ENCODE measurements at regions not wholly inside any gene's neighbourhood (a gene's known extent, or its start where the extent isn't known, plus 50 kb on each side); places are given as distances from the start of the nearest gene placed in this dataset.

GRCh38 chr13:88097541-88097940 is 426.4 kb downstream of the SLITRK5 start:
- no peak for ATAC-seq (ENCODE audit: low read depth)

GRCh38 chr13:88103824-88104223 is 432.7 kb downstream of the SLITRK5 start:
- Mint-ChIP-seq H3K4me1 (no peaks in the 10 kb centered on the region), H3K36me3 (no peaks in the 10 kb centered on the region), H3K4me3 (no peak overlapping the region), H3K9me3 (peaks cover 2% of the 10 kb centered on the region), H3K27ac (no peak overlapping the region), H3K27me3 (no peaks in the 10 kb centered on the region)
- POLR2A ChIA-PET = no interaction called here
- ATAC-seq (ENCODE audit: low read depth) (no peak), DNase-seq (no peak)

More at GRCh38 chr13:88097541-88097940, 426.4 kb downstream of the SLITRK5 start:
- POLR2A ChIA-PET = no interaction called here
- Mint-ChIP-seq H3K27ac (no peak overlapping the region), H3K9me3 (peaks cover 3% of the 10 kb centered on the region), H3K27me3 (no peaks in the 10 kb centered on the region), H3K4me1 (no peaks in the 10 kb centered on the region), H3K4me3 (no peak overlapping the region), H3K36me3 (no peaks in the 10 kb centered on the region)
- no peak for DNase-seq

GRCh38 chr13:88104576-88104975 is 433.4 kb downstream of the SLITRK5 start:
- Mint-ChIP-seq H3K27me3 (no peaks in the 10 kb centered on the region), H3K4me1 (no peaks in the 10 kb centered on the region), H3K9me3 (peaks cover 2% of the 10 kb centered on the region), H3K27ac (no peak overlapping the region), H3K36me3 (no peaks in the 10 kb centered on the region), H3K4me3 (no peak overlapping the region)
- POLR2A ChIA-PET = no interaction called here
- ATAC-seq (ENCODE audit: low read depth) (no peak), DNase-seq (no peak)

- Mint-ChIP-seq H3K36me3 (no peaks in the 10 kb centered on the region), H3K27ac (no peak overlapping the region), H3K4me3 (no peak overlapping the region), H3K4me1 (no peaks in the 10 kb centered on the region), H3K9me3 (peaks cover 2% of the 10 kb centered on the region), H3K27me3 (no peaks in the 10 kb centered on the region)
- POLR2A ChIA-PET = no interaction called here
- DNase-seq (no peak), ATAC-seq (ENCODE audit: low read depth) (no peak)
These were observed 436.4 kb downstream of the SLITRK5 start for GRCh38 chr13:88107570-88107969.

- Mint-ChIP-seq H3K4me3 (no peak overlapping the region), H3K4me1 (no peaks in the 10 kb centered on the region), H3K36me3 (no peaks in the 10 kb centered on the region), H3K9me3 (peaks cover 1% of the 10 kb centered on the region), H3K27ac (no peak overlapping the region), H3K27me3 (no peaks in the 10 kb centered on the region)
- ATAC-seq (ENCODE audit: low read depth) (no peak), DNase-seq (no peak)
- POLR2A ChIA-PET = no interaction called here
These were observed 441.4 kb downstream of the SLITRK5 start for GRCh38 chr13:88112526-88112925.

GRCh38 chr13:88115976-88116375 is 444.8 kb downstream of the SLITRK5 start:
- no peak overlapping the region for H3K27ac Mint-ChIP-seq
- no peaks in the 10 kb centered on the region for H3K27me3 Mint-ChIP-seq
- H3K4me1 Mint-ChIP-seq = no peaks in the 10 kb centered on the region
- DNase-seq (no peak), ATAC-seq (ENCODE audit: low read depth) (no peak)
- POLR2A ChIA-PET = no interaction called here
- H3K36me3 Mint-ChIP-seq = no peaks in the 10 kb centered on the region
- no peak overlapping the region for H3K4me3 Mint-ChIP-seq
- H3K9me3 Mint-ChIP-seq = no peaks in the 10 kb centered on the region

GRCh38 chr13:88118952-88119351 is 447.8 kb downstream of the SLITRK5 start:
- H3K4me1 Mint-ChIP-seq = no peaks in the 10 kb centered on the region
- H3K36me3 Mint-ChIP-seq = no peaks in the 10 kb centered on the region
- no peak overlapping the region for H3K27ac Mint-ChIP-seq
- DNase-seq (no peak), ATAC-seq (ENCODE audit: low read depth) (no peak)
- no peaks in the 10 kb centered on the region for H3K27me3 Mint-ChIP-seq
- POLR2A ChIA-PET = no interaction called here
- H3K4me3 Mint-ChIP-seq = no peak overlapping the region
- H3K9me3 Mint-ChIP-seq = peaks cover 2% of the 10 kb centered on the region

GRCh38 chr13:88124142-88124541 is 453.0 kb downstream of the SLITRK5 start:
- H3K4me3 Mint-ChIP-seq = no peak overlapping the region
- H3K4me1 Mint-ChIP-seq = no peaks in the 10 kb centered on the region
- DNase-seq (no peak), ATAC-seq (ENCODE audit: low read depth) (no peak)
- peaks cover 2% of the 10 kb centered on the region for H3K9me3 Mint-ChIP-seq
- H3K27me3 Mint-ChIP-seq = no peaks in the 10 kb centered on the region
- H3K27ac Mint-ChIP-seq = no peak overlapping the region
- no peaks in the 10 kb centered on the region for H3K36me3 Mint-ChIP-seq
- POLR2A ChIA-PET = no interaction called here

GRCh38 chr13:88125055-88125454 is 453.9 kb downstream of the SLITRK5 start:
- DNase-seq (no peak), ATAC-seq (ENCODE audit: low read depth) (no peak)
- Mint-ChIP-seq H3K36me3 (no peaks in the 10 kb centered on the region), H3K27ac (no peak overlapping the region), H3K4me3 (no peak overlapping the region), H3K4me1 (no peaks in the 10 kb centered on the region), H3K27me3 (no peaks in the 10 kb centered on the region), H3K9me3 (peaks cover 2% of the 10 kb centered on the region)
- POLR2A ChIA-PET = no interaction called here

GRCh38 chr13:88136098-88136790 is 465.1 kb downstream of the SLITRK5 start:
- Mint-ChIP-seq H3K36me3 (no peaks in the 10 kb centered on the region), H3K27me3 (no peaks in the 10 kb centered on the region), H3K4me1 (no peaks in the 10 kb centered on the region), H3K4me3 (no peak overlapping the region), H3K27ac (no peak overlapping the region), H3K9me3 (no peaks in the 10 kb centered on the region)
- POLR2A ChIA-PET = no interaction called here
- ATAC-seq (ENCODE audit: low read depth) (no peak), DNase-seq (no peak)

GRCh38 chr13:88142653-88143052 is 471.5 kb downstream of the SLITRK5 start:
- no peaks in the 10 kb centered on the region for H3K36me3 Mint-ChIP-seq
- POLR2A ChIA-PET = no interaction called here
- no peak overlapping the region for H3K27ac Mint-ChIP-seq
- DNase-seq (no peak), ATAC-seq (ENCODE audit: low read depth) (no peak)
- no peaks in the 10 kb centered on the region for H3K27me3 Mint-ChIP-seq
- H3K9me3 Mint-ChIP-seq = peaks cover 4% of the 10 kb centered on the region
- no peak overlapping the region for H3K4me3 Mint-ChIP-seq
- no peaks in the 10 kb centered on the region for H3K4me1 Mint-ChIP-seq

GRCh38 chr13:88144580-88144979 is 473.4 kb downstream of the SLITRK5 start:
- POLR2A ChIA-PET = no interaction called here
- Mint-ChIP-seq H3K9me3 (peaks cover 4% of the 10 kb centered on the region), H3K4me3 (no peak overlapping the region), H3K36me3 (no peaks in the 10 kb centered on the region), H3K27ac (no peak overlapping the region), H3K27me3 (no peaks in the 10 kb centered on the region), H3K4me1 (no peaks in the 10 kb centered on the region)
- DNase-seq (no peak), ATAC-seq (ENCODE audit: low read depth) (no peak)

- Mint-ChIP-seq H3K4me3 (no peak overlapping the region), H3K27ac (no peak overlapping the region), H3K27me3 (no peaks in the 10 kb centered on the region), H3K36me3 (no peaks in the 10 kb centered on the region), H3K4me1 (no peaks in the 10 kb centered on the region), H3K9me3 (no peaks in the 10 kb centered on the region)
- no peak for ATAC-seq (ENCODE audit: low read depth)
- DNase-seq = no peak
- POLR2A ChIA-PET = no interaction called here
These were observed 482.2 kb downstream of the SLITRK5 start for GRCh38 chr13:88153353-88153752.

- H3K4me1 Mint-ChIP-seq = no peaks in the 10 kb centered on the region
- H3K4me3 Mint-ChIP-seq = no peak overlapping the region
- H3K9me3 Mint-ChIP-seq = no peaks in the 10 kb centered on the region
- H3K36me3 Mint-ChIP-seq = no peaks in the 10 kb centered on the region
- no peak overlapping the region for H3K27ac Mint-ChIP-seq
- ATAC-seq (ENCODE audit: low read depth) (no peak), DNase-seq (no peak)
- POLR2A ChIA-PET = no interaction called here
- H3K27me3 Mint-ChIP-seq = no peaks in the 10 kb centered on the region
These were observed 482.8 kb downstream of the SLITRK5 start for GRCh38 chr13:88154001-88154400.
